Globus pallidus (tissue), 1 donor: ENCODE measurements at regions not wholly inside any gene's neighbourhood (a gene's known extent, or its start where the extent isn't known, plus 50 kb on each side); places are given as distances from the start of the nearest gene placed in this dataset.

Experiments used
- DNase-seq: peaks from one replicate; pipeline ENCODE4 v3.0.0-alpha.2; 2015; ENCODE audit warnings: low spot score

- DNase-seq = no peak
Measured at GRCh38 chr3:73695841-73696240, 71.1 kb upstream of the PDZRN3 start.

GRCh38 chr3:73694983-73695757 is 70.4 kb upstream of the PDZRN3 start:
- no peak for DNase-seq

- DNase-seq = no peak
Measured at GRCh38 chr3:73687106-73688004, 62.6 kb upstream of the PDZRN3 start.

- no peak for DNase-seq
Measured at GRCh38 chr3:73685061-73685460, 60.3 kb upstream of the PDZRN3 start.

- DNase-seq = no peak
Measured at GRCh38 chr3:73683706-73684105, 59.0 kb upstream of the PDZRN3 start.

- no peak for DNase-seq
Measured at GRCh38 chr3:73681610-73682009, 56.9 kb upstream of the PDZRN3 start.

GRCh38 chr3:73681198-73681597 is 56.5 kb upstream of the PDZRN3 start:
- DNase-seq = no peak

- DNase-seq = no peak
Measured at GRCh38 chr3:73680391-73681095, 55.8 kb upstream of the PDZRN3 start.

- DNase-seq = no peak
Measured at GRCh38 chr3:73677336-73678024, 52.7 kb upstream of the PDZRN3 start.
